ENCODE measurements at regions not wholly inside any gene's neighbourhood (a gene's known extent, or its start where the extent isn't known, plus 50 kb on each side); places are given as distances from the start of the nearest gene placed in this dataset.

- no peak for TF ChIP-seq POLR2AphosphoS5 (IDR thresholded peaks at IDR 0.05; ENCODE audit: insufficient read depth in 1 of 2, low read depth in 1 of 2)
- no peak for TF ChIP-seq CTCF (IDR thresholded peaks at IDR 0.05)
Observed at GRCh38 chr6:28825732-28826293, 98.0 kb downstream of the TRIM27 start.
